Stimulated activated naive CD8-positive, alpha-beta T cell treated with anti-CD3 and anti-CD28 coated beads, Interleukin-15, Interleukin-2, amounts not matched to agents 100 U/mL and 50 U/mL, for 24 hours (primary cell): ENCODE measurements at regions not wholly inside any gene's neighbourhood (a gene's known extent, or its start where the extent isn't known, plus 50 kb on each side); places are given as distances from the start of the nearest gene placed in this dataset.
A peak's percentile ranks its signal among the peaks of the same experiment; 100 is the strongest.

Experiments
- ATAC-seq: fragments of 150-1000 bp; cut with Tn5 transposase; one replicate; pipeline ENCODE4 v1.10.0; 2021
- DNase-seq: peaks from one replicate; pipeline ENCODE4 v3.0.0; 2021

- ATAC-seq: no peak
- no peak for DNase-seq
Measured at GRCh38 chr3:107428051-107428858, 51.0 kb downstream of the CCDC54 start.

GRCh38 chr3:107429320-107430181 is 52.3 kb downstream of the CCDC54 start:
- peak; percentile 71 for ATAC-seq
- DNase-seq: peak; percentile 73

- ATAC-seq: no peak
- peak; percentile 12 for DNase-seq
Measured at GRCh38 chr3:107430214-107430995, 53.2 kb downstream of the CCDC54 start.

GRCh38 chr3:107430996-107431245 is 53.7 kb downstream of the CCDC54 start:
- peak; percentile 20 for ATAC-seq
- peak; percentile 40 for DNase-seq

GRCh38 chr3:107431246-107432012 is 54.2 kb downstream of the CCDC54 start:
- DNase-seq: peak; percentile 57
- peak; percentile 59 for ATAC-seq

- ATAC-seq (no peak), DNase-seq (no peak)
Measured at GRCh38 chr3:107432013-107432515, 54.8 kb downstream of the CCDC54 start.

GRCh38 chr3:107432646-107433045 is 55.4 kb downstream of the CCDC54 start:
- no peak for DNase-seq
- no peak for ATAC-seq

- DNase-seq (no peak), ATAC-seq (no peak)
Measured at GRCh38 chr3:107436029-107436428, 58.8 kb downstream of the CCDC54 start.

GRCh38 chr3:107438671-107439070 is 61.4 kb downstream of the CCDC54 start:
- DNase-seq (no peak), ATAC-seq (no peak)

- ATAC-seq: no peak
- no peak for DNase-seq
Measured at GRCh38 chr3:107441617-107442016, 64.4 kb downstream of the CCDC54 start.

- DNase-seq (no peak), ATAC-seq (no peak)
Measured at GRCh38 chr3:107443461-107443860, 66.2 kb downstream of the CCDC54 start.

- no peak for ATAC-seq
- no peak for DNase-seq
Measured at GRCh38 chr3:107446706-107447105, 69.5 kb downstream of the CCDC54 start.

- ATAC-seq (peak; percentile 92), DNase-seq (no peak)
Measured at GRCh38 chr3:107450254-107450893, 72.4 kb upstream of the BBX start.

- no peak for ATAC-seq
- no peak for DNase-seq
Measured at GRCh38 chr3:107452436-107452835, 70.3 kb upstream of the BBX start.

- DNase-seq (no peak), ATAC-seq (peak; percentile 63)
Measured at GRCh38 chr3:107453504-107453903, 69.3 kb upstream of the BBX start.

- ATAC-seq (peak; percentile 38), DNase-seq (no peak)
Measured at GRCh38 chr3:107455621-107456020, 67.1 kb upstream of the BBX start.

GRCh38 chr3:107456501-107456900 is 66.3 kb upstream of the BBX start:
- ATAC-seq (no peak), DNase-seq (no peak)

GRCh38 chr3:107458871-107459270 is 63.9 kb upstream of the BBX start:
- ATAC-seq (no peak), DNase-seq (no peak)

GRCh38 chr3:107461721-107462120 is 61.0 kb upstream of the BBX start:
- DNase-seq: no peak
- no peak for ATAC-seq

- ATAC-seq (no peak), DNase-seq (no peak)
Measured at GRCh38 chr3:107464037-107464436, 58.7 kb upstream of the BBX start.

GRCh38 chr3:107465064-107465631 is 57.6 kb upstream of the BBX start:
- ATAC-seq (peak; percentile 32), DNase-seq (no peak)
